ENCODE measurements at regions not wholly inside any gene's neighbourhood (a gene's known extent, or its start where the extent isn't known, plus 50 kb on each side); places are given as distances from the start of the nearest gene placed in this dataset.

DNA sequence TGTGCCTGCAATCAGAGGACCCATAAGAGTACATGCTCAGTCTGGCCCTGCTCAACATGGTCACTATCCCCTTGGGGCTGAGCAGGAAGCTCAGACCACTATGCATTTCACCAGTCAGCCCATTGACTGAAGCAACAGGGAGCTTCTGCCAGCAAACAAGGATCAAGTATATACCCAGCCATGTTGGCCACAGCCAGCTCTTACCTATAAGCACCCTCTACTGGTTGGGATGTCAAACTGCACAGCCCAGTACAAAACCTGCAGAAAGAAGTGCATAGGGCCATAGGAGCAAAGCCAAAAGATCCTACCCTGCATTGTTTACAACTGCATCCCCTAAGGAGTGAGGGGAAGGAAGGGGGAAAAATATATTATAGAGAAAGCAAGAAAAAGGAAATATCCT is 214.4 kb upstream of the CPEB2 start:
- TF ChIP-seq, protein P1, sequence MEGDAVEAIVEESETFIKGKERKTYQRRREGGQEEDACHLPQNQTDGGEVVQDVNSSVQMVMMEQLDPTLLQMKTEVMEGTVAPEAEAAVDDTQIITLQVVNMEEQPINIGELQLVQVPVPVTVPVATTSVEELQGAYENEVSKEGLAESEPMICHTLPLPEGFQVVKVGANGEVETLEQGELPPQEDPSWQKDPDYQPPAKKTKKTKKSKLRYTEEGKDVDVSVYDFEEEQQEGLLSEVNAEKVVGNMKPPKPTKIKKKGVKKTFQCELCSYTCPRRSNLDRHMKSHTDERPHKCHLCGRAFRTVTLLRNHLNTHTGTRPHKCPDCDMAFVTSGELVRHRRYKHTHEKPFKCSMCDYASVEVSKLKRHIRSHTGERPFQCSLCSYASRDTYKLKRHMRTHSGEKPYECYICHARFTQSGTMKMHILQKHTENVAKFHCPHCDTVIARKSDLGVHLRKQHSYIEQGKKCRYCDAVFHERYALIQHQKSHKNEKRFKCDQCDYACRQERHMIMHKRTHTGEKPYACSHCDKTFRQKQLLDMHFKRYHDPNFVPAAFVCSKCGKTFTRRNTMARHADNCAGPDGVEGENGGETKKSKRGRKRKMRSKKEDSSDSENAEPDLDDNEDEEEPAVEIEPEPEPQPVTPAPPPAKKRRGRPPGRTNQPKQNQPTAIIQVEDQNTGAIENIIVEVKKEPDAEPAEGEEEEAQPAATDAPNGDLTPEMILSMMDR (IDR thresholded peaks at IDR 0.05), result peak in 3 of 4 experiments; percentile 32 to 52 (median 38)
- no peak for TF ChIP-seq POLR2A (IDR thresholded peaks at IDR 0.05)
- TF ChIP-seq POLR2AphosphoS5 (IDR thresholded peaks at IDR 0.05), result no peak
